DND-41 (cell line): ENCODE measurements at regions not wholly inside any gene's neighbourhood (a gene's known extent, or its start where the extent isn't known, plus 50 kb on each side); places are given as distances from the start of the nearest gene placed in this dataset.

Source experiments
- EZH2 ChIP-seq: IDR thresholded peaks from 3 replicates; pipeline ENCODE4 v1.6.1; 2012; ENCODE audit warnings: borderline replicate concordance, low read depth, mild to moderate bottlenecking, moderate library complexity, low read length, inconsistent platforms; ENCODE audit not compliant: severe bottlenecking
- TF ChIP-seq, protein P1 (sequence below): IDR thresholded peaks from 2 replicates; pipeline ENCODE4 v1.5.1; 2012; ENCODE audit warnings: borderline replicate concordance, low read length, moderate library complexity, mild to moderate bottlenecking; ENCODE audit not compliant: poor library complexity, severe bottlenecking; ENCODE audit errors: extremely low read depth

DNA sequence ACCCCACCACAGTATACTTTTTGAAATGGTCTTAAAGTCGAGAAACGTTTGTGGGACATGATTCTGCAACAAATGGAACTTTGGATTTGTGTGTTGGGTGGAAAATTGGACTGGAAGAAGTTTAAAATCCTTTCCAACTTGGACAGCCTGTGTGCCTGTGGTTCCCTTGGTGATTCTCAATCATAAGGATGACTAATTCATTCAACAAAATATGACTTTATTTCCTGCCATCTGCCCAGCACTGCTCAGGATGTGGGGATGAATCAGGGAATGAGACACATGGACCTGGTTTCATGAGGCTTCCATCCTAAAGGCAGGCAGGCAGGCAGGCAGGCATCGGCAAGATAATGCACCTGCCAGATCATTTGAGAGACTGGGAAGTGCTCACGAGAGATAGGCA, 57.3 kb upstream of the TMEM132D start:
- TF ChIP-seq, protein P1, sequence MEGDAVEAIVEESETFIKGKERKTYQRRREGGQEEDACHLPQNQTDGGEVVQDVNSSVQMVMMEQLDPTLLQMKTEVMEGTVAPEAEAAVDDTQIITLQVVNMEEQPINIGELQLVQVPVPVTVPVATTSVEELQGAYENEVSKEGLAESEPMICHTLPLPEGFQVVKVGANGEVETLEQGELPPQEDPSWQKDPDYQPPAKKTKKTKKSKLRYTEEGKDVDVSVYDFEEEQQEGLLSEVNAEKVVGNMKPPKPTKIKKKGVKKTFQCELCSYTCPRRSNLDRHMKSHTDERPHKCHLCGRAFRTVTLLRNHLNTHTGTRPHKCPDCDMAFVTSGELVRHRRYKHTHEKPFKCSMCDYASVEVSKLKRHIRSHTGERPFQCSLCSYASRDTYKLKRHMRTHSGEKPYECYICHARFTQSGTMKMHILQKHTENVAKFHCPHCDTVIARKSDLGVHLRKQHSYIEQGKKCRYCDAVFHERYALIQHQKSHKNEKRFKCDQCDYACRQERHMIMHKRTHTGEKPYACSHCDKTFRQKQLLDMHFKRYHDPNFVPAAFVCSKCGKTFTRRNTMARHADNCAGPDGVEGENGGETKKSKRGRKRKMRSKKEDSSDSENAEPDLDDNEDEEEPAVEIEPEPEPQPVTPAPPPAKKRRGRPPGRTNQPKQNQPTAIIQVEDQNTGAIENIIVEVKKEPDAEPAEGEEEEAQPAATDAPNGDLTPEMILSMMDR: no peak
- no peak for TF ChIP-seq EZH2
